OCI-LY7 (cell line): ENCODE measurements at regions not wholly inside any gene's neighbourhood (a gene's known extent, or its start where the extent isn't known, plus 50 kb on each side); places are given as distances from the start of the nearest gene placed in this dataset.

Experiments
- BruUV-seq: library from RNA; stranded (reverse); fragments of 400-500 nt; replicated peaks from 2 replicates; lab custom pipeline; 2021; lab: Mats Ljungman, UMichigan
- CTCF ChIA-PET: fragments of 300-600 bp; sonication (Branson Sonifier 250); formaldehyde crosslinking; loops from one replicate; lab custom pipeline; 2022; ENCODE audit warnings: antibody characterized with exemption; ENCODE audit not compliant: unreplicated experiment; lab: Charles Lee
- POLR2A ChIA-PET: fragments of 300-600 bp; sonication (Branson Sonifier 250); formaldehyde crosslinking; loops from one replicate; lab custom pipeline; 2022; ENCODE audit warnings: antibody characterized with exemption; lab: Charles Lee
- DNase-seq: peaks from one replicate; pipeline ENCODE4 v3.0.0-alpha.2; 2015; ENCODE audit warnings: low spot score
- H2AFZ ChIP-seq: fragments of 200-600 bp; sonication (generic), shearing (Covaris generic); 2 replicates; pipeline ENCODE4 v1.6.1; 2014; ENCODE audit warnings: mild to moderate bottlenecking, antibody characterized with exemption, low read length, moderate library complexity
- H3K27ac ChIP-seq: fragments of 200-600 bp; sonication (generic); 2 replicates; pipeline ENCODE4 v1.5.1; 2014; ENCODE audit warnings: mixed run types, low read depth, mild to moderate bottlenecking, moderate library complexity, low read length, inconsistent platforms; ENCODE audit not compliant: poor library complexity, severe bottlenecking
- H3K36me3 ChIP-seq: fragments of 200-600 bp; sonication (generic); 2 replicates; pipeline ENCODE4 v1.6.1; 2014; ENCODE audit warnings: mild to moderate bottlenecking, antibody characterized with exemption, low read length, moderate library complexity, mixed read lengths; ENCODE audit not compliant: insufficient read depth
- H3K4me1 ChIP-seq: fragments of 200-600 bp; sonication (generic); 2 replicates; pipeline ENCODE4 v1.5.1; 2014; ENCODE audit warnings: mild to moderate bottlenecking, low read length; ENCODE audit not compliant: insufficient read depth, poor library complexity, severe bottlenecking
- H3K4me2 ChIP-seq: fragments of 200-600 bp; sonication (generic); 2 replicates; pipeline ENCODE4 v1.6.1; 2014; ENCODE audit warnings: mild to moderate bottlenecking, low read length
- H3K4me3 ChIP-seq: fragments of 200-600 bp; sonication (generic); 2 replicates; pipeline ENCODE4 v1.5.1; 2014; ENCODE audit warnings: mild to moderate bottlenecking, low read depth, low read length; ENCODE audit not compliant: poor library complexity, severe bottlenecking
- H3K79me2 ChIP-seq: fragments of 200-600 bp; sonication (generic); 2 replicates; pipeline ENCODE4 v1.6.1; 2016; ENCODE audit warnings: low read depth, mild to moderate bottlenecking, low read length, moderate library complexity, mixed read lengths; ENCODE audit not compliant: insufficient read depth
- H3K9me2 ChIP-seq: fragments of 200-600 bp; sonication (generic); 2 replicates; pipeline ENCODE4 v1.6.1; 2016; ENCODE audit warnings: mild to moderate bottlenecking, low read length, mixed read lengths; ENCODE audit not compliant: insufficient read depth
- H3K9me3 ChIP-seq: fragments of 200-600 bp; sonication (generic); 2 replicates; pipeline ENCODE4 v1.6.1; 2014; ENCODE audit warnings: mild to moderate bottlenecking, mixed run types, low read length, mixed read lengths
- H4K20me1 ChIP-seq: fragments of 200-600 bp; sonication (generic); 2 replicates; pipeline ENCODE4 v1.6.1; 2014; ENCODE audit warnings: mild to moderate bottlenecking, antibody characterized with exemption, low read length, moderate library complexity, mixed read lengths; ENCODE audit not compliant: insufficient read depth
- CTCF ChIP-seq: fragments of 200-600 bp; sonication (generic); conservative IDR thresholded peaks from 2 replicates; pipeline ENCODE4 v1.5.1; 2014; ENCODE audit warnings: mild to moderate bottlenecking, antibody characterized with exemption, low read length, moderate library complexity, mixed read lengths
- EZH2phosphoT487 ChIP-seq: fragments of 200-600 bp; sonication (generic); IDR thresholded peaks from 2 replicates; pipeline ENCODE4 v1.6.1; 2018; ENCODE audit warnings: low read depth, borderline replicate concordance, mild to moderate bottlenecking, mixed run types, antibody characterized with exemption, low read length, moderate library complexity, mixed read lengths
- intact Hi-C: fragments of 100-400 bp; cut with micrococcal nuclease; formaldehyde crosslinking; loops from one replicate; pipeline ENCODE4 v1.10.0; 2022; ENCODE audit not compliant: unreplicated experiment

- Histone ChIP-seq H3K36me3 (no peaks in the 10 kb centered on the region), H3K4me3 (no peak overlapping the region), H3K9me2 (no peaks in the 10 kb centered on the region), H3K9me3 (no peaks in the 10 kb centered on the region), H2AFZ (no peak overlapping the region), H4K20me1 (no peaks in the 10 kb centered on the region), H3K4me2 (no peak overlapping the region), H3K27ac (no peak overlapping the region), H3K79me2 (no peaks in the 10 kb centered on the region), H3K4me1 (no peaks in the 10 kb centered on the region)
- no TSS peak for BruUV-seq
- ChIA-PET CTCF (no interaction called here), POLR2A (no interaction called here)
- DNase-seq, result no peak
- no peak for TF ChIP-seq EZH2phosphoT487
- TF ChIP-seq CTCF, result no peak
- intact Hi-C loops, result no loop called here
Measured at GRCh38 chr1:99365545-99365944, 101.3 kb downstream of the PLPPR4 start.

- Histone ChIP-seq H3K4me2 (no peak overlapping the region), H3K9me3 (no peaks in the 10 kb centered on the region), H4K20me1 (no peaks in the 10 kb centered on the region), H3K4me1 (no peaks in the 10 kb centered on the region), H3K9me2 (no peaks in the 10 kb centered on the region), H2AFZ (no peak overlapping the region), H3K36me3 (no peaks in the 10 kb centered on the region), H3K79me2 (no peaks in the 10 kb centered on the region), H3K4me3 (no peak overlapping the region), H3K27ac (no peak overlapping the region)
- BruUV-seq, result no TSS peak
- ChIA-PET POLR2A (no interaction called here), CTCF (no interaction called here)
- no peak for TF ChIP-seq CTCF
- no peak for TF ChIP-seq EZH2phosphoT487
- no peak for DNase-seq
- intact Hi-C loops, result no loop called here
Measured at GRCh38 chr1:99369154-99369553, 104.9 kb downstream of the PLPPR4 start.

GRCh38 chr1:99370476-99370875 is 106.2 kb downstream of the PLPPR4 start:
- POLR2A ChIA-PET, result interaction anchor here (0.7 kb wide), 1 partner anchor 16 kb away, joined by 3 read pairs; no protein-coding TSS in a partner anchor
- TF ChIP-seq CTCF (no peak), EZH2phosphoT487 (no peak)
- intact Hi-C loops, result no loop called here

More at GRCh38 chr1:99370476-99370875, 106.2 kb downstream of the PLPPR4 start:
- Histone ChIP-seq H3K27ac (no peak overlapping the region), H3K9me3 (no peaks in the 10 kb centered on the region), H3K4me1 (no peaks in the 10 kb centered on the region), H4K20me1 (no peaks in the 10 kb centered on the region), H3K4me3 (no peak overlapping the region), H3K9me2 (no peaks in the 10 kb centered on the region), H3K36me3 (no peaks in the 10 kb centered on the region), H3K79me2 (no peaks in the 10 kb centered on the region), H3K4me2 (no peak overlapping the region), H2AFZ (no peak overlapping the region)
- BruUV-seq, result no TSS peak
- no peak for DNase-seq
- CTCF ChIA-PET, result no interaction called here
